HCT116 (cell line): ENCODE measurements at regions not wholly inside any gene's neighbourhood (a gene's known extent, or its start where the extent isn't known, plus 50 kb on each side); places are given as distances from the start of the nearest gene placed in this dataset.

Experiments
- POLR2A ChIP-seq: IDR thresholded peaks from 2 replicates; pipeline ENCODE4 v1.7.0; 2011; ENCODE audit warnings: borderline replicate concordance; ENCODE audit not compliant: insufficient read depth, insufficient read length; ENCODE audit errors: extremely low read depth
- SP1 ChIP-seq: IDR thresholded peaks from 2 replicates; pipeline ENCODE4 v1.6.1; 2012; ENCODE audit warnings: low read depth
- TF ChIP-seq, protein P1 (sequence below), 3 experiments: fragments of 200-600 bp in 1 of 3; sonication (generic) in 1 of 3; IDR thresholded peaks in 2 of 3; conservative IDR thresholded peaks in 1 of 3; 2 replicates each; pipeline ENCODE4 v1.5.1; 2012 to 2017; ENCODE audit warnings: low read depth in 2 of 3, low read length in 2 of 3, antibody characterized with exemption in 1 of 3, borderline replicate concordance in 1 of 3, control low read depth in 1 of 3, mild to moderate bottlenecking in 1 of 3, mixed read lengths in 1 of 3, mixed run types in 1 of 3, moderate library complexity in 1 of 3; ENCODE audit not compliant: insufficient read depth in 1 of 3
- TF ChIP-seq, protein P2 (sequence below): IDR thresholded peaks from 2 replicates; pipeline ENCODE4 v1.6.1; 2012

GRCh38 chr2:52960881-52961280 lies 806.7 kb upstream of the CHAC2 start:
- TF ChIP-seq, protein P1, sequence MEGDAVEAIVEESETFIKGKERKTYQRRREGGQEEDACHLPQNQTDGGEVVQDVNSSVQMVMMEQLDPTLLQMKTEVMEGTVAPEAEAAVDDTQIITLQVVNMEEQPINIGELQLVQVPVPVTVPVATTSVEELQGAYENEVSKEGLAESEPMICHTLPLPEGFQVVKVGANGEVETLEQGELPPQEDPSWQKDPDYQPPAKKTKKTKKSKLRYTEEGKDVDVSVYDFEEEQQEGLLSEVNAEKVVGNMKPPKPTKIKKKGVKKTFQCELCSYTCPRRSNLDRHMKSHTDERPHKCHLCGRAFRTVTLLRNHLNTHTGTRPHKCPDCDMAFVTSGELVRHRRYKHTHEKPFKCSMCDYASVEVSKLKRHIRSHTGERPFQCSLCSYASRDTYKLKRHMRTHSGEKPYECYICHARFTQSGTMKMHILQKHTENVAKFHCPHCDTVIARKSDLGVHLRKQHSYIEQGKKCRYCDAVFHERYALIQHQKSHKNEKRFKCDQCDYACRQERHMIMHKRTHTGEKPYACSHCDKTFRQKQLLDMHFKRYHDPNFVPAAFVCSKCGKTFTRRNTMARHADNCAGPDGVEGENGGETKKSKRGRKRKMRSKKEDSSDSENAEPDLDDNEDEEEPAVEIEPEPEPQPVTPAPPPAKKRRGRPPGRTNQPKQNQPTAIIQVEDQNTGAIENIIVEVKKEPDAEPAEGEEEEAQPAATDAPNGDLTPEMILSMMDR (IDR thresholded peaks at IDR 0.05 in 2 of 3, conservative IDR thresholded peaks at IDR 0.05 in 1 of 3; ENCODE audit: borderline replicate concordance in 1 of 3, insufficient read depth in 1 of 3, low read depth in 2 of 3, low read length in 2 of 3) = no peak
- TF ChIP-seq POLR2A (no peak), SP1 (no peak)
- TF ChIP-seq, protein P2, sequence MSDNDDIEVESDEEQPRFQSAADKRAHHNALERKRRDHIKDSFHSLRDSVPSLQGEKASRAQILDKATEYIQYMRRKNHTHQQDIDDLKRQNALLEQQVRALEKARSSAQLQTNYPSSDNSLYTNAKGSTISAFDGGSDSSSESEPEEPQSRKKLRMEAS = no peak
